Activated naive CD4-positive, alpha-beta T cell (primary cell): ENCODE measurements at regions not wholly inside any gene's neighbourhood (a gene's known extent, or its start where the extent isn't known, plus 50 kb on each side); places are given as distances from the start of the nearest gene placed in this dataset.

ENCODE experiments used
- DNase-seq, 4 experiments: peaks; one replicate each; lab custom pipeline; 2025; lab: John Stamatoyannopoulos, UW

DNA sequence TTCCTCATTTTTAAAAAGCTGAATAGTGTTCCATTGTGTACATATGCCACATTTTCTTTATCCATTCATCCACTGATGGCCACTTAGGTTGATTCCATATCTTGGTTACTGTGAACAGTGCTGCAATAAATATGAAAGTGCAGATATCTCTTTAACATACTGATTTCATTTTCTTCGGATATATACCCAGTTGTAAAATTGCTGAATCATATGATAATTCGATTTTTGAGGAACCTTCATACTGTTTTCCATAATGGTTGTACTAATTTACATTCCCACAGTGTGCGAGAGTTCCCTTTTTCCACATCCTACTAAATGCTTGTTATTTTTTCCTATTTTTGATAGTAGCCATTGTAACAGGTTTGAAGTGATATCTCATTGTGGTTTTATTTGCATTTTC is 263.2 kb downstream of the STK31 start:
- DNase-seq, result no peak

DNA sequence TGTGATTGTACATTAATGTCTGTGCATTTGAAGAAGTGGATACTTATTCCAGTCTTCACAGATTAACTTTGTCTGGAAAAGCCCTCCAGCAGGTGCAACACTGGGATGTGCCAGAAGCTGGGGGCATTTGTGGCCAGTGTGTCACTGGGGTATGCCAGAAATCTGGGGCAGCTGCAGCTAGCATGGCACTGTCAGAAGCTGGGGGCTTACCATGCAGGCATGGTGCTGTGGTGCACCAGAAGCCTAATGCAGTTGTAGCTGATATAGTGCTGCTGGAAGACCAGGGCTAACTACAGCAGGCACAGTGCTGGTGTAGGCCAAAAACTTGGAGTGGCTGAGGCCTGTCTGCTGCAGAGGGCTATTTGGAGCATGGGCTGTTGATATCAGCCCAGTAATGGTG is 270.1 kb downstream of the STK31 start:
- DNase-seq, result no peak

DNA sequence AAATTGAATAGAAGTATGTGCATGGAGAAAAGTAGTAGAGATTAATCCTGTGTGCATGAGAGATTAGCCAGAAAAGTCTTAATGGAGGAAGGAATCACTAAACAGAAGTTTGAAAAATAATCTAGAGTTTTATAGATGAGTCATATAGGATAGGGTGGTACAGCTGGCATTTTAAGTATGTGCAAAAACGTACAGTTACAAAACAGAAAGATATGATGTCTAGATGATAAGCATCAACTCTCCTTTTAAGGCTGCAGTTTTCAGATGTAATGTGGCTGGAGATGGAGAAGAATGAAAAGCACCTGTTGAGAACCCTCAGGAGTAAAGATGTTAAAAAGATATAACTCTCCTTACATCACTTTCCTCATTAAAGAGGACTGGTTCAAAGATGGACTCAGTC is 271.3 kb downstream of the STK31 start:
- no peak for DNase-seq

DNA sequence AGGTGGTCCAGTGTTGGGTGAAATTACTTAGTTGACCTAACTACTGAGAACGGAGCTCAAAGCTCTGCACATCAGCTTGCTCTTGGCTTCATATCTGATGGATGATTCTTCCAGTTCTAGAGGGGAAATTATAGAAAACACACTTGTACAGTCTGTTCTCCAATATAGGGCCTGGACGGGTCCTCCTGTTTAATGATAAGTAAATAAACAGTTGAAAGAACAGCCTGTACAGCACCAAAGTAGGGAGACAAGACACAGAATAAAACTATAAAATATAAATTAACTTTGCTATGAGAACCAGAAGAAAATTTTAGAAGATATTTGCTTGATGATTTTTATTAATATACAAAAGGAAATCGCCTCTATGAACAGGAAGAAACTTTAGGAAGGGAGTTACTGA is 271.7 kb downstream of the STK31 start:
- no peak for DNase-seq

DNA sequence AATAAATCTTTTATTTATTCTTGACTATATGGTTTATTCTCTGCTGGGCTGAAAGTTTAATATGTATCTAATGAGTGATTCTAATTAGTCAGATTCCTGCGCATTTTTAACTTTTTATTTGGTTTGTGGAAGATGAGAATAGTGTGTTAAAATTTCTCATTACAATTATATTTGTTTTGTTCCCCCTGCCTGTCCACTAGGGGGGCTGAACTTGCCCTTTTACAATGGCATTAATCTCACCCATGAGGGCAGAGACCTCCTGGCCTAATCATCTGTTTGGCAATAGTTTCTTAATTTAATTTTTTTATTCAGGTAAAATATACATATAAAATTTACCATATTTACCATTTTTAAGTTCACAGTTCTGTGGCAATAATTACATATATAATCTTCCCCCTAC is 278.5 kb upstream of the NPY start:
- no peak for DNase-seq

DNA sequence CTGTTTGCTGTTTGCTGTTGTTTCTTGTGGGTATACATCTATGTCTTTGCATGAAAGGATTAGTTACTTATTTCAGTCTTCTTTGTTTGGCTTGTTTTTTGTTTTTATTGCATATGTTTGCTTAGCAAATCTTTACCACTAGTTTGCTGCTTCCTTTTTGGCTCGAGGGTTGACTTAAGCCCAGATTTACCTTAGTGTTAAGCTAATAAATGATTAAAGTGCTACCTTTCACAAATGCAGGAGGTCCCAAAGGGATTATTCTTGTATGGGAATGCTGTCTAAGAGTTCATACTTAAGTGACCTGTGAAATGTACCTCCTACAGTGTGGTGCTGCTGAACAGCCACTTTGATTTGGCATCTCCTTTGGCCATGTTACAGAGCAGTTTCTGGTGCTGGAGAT is 273.5 kb upstream of the NPY start:
- DNase-seq, result no peak

DNA sequence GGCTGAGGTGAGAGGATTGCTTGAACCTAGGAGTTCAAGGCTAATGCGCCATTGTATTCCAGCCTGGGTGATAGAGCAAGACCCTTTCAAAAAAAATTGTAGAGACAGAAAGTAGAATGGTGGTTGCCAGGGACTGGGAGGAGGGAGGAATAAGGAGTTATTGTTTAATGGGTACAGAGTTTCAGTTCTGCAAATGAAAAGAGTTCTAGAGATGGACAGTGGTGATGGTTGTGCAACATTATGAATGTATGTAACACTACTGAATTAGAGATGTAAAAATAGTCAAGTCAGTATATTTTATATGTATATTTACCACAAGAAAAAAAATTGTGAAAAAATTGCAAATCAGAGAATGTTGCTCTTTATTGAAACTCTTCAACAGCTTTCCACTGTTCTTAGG is 266.5 kb upstream of the NPY start:
- no peak for DNase-seq

DNA sequence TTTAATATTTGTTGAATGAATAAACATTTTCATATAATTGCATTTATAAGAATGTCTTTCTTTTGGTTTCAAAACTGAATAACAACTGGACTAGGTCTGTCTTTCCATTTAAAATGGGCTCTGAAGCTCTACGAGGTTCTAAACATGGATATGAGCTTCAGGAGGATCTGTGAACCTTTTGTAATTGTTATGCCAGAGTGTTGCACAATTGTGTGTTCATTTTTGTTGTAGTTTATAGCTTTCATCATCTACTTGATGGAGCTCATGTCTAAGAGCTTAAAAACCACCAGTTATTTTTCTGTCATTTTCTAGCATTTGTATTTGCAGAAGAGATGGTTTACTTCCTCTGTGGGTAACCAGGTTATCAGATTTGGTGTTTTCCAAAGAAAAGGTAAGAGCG is 265.7 kb upstream of the NPY start:
- DNase-seq, result no peak

DNA sequence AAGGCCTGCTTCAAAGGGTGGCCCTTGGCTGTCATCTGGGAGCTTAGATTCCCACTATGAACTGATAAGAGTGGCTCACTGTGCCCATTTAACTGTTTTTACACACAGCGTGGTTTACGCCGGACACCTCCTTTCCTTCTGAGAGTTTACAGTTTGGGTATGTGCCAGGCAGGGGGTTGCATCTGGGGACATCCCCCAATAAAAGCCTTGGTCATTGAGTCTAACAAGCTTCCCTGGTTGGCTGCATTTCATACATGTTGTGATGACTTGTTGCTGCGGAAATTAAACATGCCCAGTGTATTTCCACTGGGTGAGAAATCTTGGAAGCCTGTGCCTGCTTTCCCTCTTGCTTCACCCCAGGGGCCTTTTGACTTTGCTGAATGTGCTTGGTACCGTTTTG is 264.1 kb upstream of the NPY start:
- DNase-seq, result no peak

DNA sequence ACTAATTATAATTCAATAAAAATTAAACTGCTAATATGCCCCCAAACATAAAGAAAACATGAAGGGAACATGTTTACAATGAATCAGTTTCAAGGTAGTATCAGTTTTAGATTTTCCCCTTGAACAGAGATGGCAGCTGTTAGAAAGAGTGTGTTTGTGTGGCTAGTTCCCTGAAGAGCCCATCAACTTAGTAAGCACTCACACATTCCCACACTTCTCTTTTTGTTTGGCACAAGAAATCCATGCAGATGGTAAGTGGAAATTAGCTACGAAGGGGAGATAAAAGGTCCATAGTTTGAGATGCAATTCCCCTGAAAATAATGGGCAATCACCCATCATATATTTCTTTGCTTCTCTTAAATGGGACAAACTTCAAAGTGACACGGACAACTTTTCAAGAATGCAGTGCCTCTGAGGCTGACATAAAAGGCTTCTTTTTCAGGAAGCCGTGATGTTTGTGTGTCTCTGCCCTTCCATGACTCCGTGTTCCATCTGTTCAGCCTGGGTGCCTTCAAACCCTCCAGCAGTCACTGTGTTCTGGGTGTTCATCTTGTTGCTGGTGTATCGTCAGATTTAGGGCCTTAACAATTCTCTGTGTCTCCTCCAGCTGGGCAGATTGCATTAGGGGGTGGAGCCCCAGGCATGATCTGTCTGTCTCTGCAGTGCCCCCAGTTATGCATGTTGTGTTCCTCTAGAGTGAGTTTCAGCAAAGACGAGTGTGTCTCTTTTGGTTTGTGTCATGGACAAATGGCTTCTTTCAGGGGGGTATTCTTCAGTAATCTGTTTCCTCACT is 259.5 kb upstream of the NPY start:
- no peak for DNase-seq

DNA sequence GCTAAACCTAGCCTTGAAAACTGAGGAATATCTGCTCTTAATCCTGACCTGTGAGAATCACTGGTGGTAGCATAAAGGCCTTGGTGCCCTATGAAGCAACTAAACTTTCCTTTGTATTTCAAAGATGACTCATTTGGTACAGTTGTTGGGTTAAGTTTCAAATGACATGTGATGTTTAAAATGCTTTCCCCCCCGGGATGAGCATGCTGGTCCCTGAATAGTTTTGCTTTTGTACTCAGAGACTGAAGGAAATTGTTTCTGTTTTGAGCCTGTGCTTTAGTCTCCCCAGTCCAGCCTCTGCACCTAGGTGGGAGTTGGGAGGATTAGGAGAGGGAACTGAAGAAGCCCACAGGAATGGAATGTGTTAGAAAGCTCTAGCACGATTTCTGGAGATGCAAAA is 258.9 kb upstream of the NPY start:
- DNase-seq, result no peak

DNA sequence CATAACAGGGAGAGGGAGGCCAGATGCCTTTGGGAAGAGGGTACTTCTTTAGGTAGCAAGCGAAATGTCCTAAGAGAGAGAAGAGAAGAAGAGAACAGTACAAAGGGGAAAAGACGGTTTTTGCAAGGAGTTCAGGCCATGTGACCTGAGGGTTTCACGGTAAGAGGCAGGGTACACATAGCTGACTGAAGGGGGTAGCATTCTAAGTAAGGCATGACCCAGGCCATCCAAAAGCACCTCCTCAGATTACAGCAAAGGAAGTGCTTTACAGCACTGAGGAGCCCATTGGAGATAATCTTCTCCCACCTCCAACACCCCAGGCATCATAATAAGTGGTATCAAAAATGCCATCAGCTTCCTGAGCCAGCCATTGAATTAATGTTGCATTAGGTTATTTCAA is 258.2 kb upstream of the NPY start:
- no peak for DNase-seq

DNA sequence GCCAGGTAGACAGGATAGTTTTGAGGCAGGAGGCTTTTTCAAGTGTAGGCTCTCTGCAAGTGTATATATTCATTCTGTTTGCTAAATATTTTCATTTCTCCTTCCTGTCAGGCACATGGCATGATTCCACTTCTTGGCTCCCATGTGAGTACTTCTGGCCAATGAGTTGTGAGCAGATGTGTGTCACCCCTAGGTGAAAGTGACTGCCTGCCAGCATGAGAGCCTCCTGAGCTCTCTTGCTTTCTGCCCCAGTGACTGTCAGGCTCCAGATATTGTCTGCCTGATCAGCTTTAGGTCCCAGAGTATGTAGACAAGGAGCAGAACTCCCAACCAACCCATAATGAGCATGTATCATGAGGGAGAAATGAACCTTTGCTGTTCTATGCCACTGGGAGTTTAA is 257.6 kb upstream of the NPY start:
- DNase-seq, result no peak

DNA sequence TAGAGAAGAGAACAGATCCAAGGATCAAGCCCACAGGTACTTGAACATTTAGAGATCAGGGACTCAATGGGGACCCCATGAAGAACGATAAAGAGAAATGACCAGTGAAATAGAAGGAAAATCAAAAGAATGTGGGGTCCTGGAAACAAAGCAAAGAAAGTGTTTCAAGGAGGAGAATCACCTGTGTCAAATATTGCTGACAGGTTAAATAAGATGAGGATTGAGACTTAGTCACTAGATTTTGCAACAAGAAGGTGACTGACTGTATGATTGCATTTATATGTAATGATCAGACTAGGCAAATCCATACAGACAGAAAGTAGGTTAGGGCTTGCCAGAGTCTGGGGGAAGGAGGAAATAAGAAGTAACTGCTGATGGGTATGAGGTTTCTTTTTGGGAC is 254.9 kb upstream of the NPY start:
- no peak for DNase-seq

DNA sequence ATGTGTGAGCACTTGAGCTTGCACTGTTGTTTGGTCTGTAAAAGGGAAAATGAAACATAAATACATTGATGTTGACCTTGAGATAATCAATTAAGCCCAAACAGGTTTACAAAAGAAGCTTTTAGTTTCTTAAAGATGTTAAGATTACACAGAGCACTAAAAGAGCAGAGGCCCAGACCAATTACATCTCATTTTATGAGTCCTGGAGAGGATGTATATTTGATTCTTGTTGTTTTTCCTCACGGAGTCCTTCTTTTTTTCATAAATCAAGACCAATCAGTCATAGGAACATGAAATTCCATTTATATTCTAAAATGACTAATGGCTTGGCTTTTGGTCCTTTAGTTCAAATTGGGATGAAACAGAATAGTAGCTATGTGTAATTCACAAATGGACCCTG is 249.7 kb upstream of the NPY start:
- DNase-seq, result no peak

DNA sequence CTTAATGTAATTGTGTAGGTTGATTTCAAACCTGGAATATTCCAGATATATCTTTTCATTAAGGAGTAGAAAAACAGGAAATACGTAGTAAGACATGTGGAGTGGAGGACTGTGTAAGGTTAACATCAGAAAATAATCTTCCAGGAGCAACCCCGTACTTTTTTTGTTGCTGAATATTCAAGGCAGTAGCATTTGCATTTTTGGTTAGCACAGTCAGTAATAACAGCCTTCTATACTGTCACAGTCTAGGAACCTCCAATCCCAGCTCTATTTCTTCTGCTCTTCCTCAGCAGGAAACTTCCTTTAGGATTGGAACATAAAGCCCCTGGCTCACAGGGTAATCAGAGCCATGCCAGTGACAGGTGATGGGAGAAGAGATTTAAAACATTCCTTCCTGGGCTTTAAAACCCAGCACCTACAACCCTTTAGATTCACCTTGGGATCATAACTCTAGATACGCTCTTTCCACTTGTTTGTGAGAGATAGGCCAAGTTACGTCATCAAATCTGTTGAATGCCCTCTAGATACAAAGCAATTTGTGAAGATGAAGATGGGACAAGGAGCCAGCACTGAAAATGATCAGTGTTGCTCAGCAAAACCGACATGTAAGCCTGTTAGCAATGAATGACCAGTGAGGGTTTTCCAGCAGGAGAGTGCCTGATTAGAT is 248.5 kb upstream of the NPY start:
- DNase-seq, result no peak

DNA sequence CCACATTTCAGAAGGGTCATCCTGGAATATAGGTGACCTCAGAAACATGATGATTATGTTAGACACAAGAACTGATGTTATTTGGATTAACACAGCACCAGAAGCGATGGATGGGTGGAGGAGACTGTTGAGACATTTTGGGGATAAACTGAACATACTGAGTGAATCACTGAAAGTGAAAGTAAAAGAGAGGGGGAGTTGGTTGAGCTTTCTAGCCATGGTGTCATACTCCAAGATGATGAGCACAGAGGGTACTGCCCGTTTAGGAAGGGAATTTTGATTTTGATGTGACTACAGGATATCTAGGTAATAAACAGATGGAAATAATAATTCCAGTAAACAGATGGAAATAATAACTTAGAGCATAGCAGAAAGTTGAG is 248.0 kb upstream of the NPY start:
- DNase-seq, result no peak

DNA sequence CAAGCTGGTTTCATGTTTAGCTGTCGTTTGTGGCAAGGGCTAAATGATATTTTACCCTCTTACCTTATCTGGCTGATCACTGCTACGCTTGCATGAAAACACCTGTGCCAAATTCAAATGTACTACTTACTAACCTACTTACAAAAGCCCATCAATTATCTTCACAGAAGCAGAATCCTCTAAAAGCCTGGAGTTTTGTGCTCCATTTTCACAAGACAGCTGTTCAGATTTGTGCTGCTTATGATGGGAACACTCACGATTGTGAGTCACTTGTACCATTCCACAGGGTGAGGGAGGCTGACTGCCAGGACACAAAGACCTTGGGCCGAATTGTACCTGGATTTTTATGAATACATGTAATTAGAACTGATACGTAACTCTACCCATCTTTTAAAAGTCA is 245.0 kb upstream of the NPY start:
- no peak for DNase-seq

DNA sequence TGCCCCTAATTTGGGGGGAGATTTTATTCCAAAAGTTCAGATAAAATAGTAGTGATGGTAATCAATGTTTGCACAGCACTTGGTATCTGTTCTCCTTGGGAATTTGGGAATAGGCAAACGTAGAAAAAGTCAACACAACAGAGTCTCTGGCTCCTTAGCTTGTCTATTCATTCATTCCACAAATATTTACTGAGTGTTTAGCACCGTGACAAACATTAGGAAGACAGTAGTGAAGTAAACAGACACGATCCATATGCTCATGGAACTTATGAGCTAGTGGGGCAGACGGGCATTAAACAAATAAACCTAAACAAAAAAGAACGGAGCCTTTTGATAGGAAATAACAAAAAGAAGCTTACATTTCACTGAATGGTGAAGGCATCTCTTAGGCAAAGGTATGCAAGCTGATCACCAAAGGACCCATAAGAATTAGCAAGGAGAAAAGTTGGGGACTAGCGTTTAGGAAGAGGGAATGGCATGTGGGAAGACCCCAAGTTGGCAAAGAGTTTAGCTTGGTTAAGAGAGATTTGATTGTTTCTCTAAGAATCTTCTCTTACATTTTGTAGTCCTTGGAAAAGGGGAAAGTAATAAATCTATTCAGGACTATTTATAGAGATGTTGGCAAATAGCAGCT is 243.9 kb upstream of the NPY start:
- DNase-seq, result no peak

DNA sequence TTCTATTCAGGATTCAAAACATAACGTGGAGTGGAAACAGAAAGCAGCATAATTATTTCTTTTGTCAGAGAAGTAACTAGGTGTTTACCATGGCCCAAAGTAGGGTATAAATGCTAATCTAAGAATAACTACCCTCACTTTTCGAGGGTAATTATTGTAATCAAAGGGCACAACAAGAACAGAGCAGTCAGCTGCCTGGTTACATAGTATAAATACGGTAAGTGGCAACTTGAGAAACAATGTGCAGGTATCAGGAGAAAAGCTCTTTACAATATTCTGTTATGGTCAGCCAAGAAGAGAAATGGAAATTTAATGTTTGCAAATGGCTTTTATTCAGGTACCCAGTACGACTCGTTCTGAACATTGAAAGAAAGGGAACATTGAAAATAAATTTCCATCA is 242.0 kb upstream of the NPY start:
- DNase-seq, result no peak

DNA sequence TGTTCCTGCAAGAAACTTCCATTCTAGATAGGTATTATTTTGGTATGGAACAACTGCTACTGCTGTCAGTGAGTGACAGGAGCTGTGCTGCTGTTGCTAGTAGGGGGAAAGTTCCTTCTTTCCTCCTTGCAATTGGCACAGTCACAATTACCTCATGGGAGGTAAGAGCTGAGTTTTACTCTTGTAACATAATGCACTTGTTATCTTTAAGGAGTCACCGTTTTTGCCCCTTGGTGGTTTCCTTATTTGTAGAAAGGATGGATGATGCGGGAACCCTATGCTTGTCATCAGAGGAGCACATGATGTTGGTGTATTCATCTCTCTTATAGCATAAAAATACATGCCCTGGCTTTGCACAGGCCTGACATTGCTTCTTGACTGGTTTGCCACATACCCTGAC is 234.7 kb upstream of the NPY start:
- DNase-seq, result no peak

DNA sequence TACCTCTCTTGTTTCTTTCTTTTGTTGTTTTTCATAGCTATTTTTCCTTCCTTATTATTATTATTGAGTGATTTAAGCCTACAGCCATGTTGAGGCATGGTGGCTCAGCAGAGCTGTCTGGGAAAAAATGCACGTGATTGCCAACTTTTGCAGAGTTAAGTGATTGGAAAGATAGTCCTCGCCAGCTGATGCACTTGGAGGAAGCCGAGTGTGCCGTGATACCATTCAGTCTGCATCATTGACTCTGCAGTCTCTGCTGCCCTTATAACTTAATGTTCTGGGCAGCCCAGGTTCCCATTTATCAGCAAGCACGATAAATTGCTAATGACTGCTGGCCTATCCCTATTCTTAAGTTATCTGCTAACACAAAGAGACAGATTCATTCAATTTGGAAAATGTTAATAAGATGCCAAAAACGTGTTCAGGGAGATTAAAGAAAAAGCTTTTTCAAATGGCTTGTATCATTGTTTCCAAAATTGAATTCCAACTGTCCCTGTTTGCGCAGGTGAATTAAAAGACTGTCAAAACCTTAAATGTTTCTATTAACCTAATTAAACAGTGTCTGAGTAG is 232.9 kb upstream of the NPY start:
- no peak for DNase-seq

DNA sequence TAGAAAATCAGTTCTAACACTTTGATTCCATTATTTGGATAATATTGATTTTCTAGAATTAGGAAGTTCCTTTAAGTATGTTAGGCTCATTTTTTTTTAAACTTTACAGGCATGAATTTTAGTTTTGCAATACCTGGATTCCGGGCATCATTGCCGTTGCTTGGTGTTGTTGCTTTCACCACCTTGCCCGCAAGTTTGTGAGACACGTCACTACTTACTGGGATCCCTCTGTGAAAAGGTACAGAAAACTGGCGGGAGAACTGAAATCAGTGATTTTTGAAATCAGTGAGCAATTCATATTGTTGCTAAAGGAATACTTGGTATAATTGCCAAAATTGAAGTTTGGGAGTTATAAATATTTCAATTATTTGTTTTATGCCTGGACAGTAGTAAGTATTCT is 232.3 kb upstream of the NPY start:
- DNase-seq, result no peak
